Keratinocyte (primary cell): ENCODE measurements at regions not wholly inside any gene's neighbourhood (a gene's known extent, or its start where the extent isn't known, plus 50 kb on each side); places are given as distances from the start of the nearest gene placed in this dataset.

ENCODE experiments used
- EZH2 ChIP-seq: IDR thresholded peaks from one replicate; pipeline ENCODE4 v1.6.1; 2012; ENCODE audit warnings: inconsistent platforms, mild to moderate bottlenecking, low read length, moderate library complexity
- TF ChIP-seq, protein P1 (sequence below), 3 experiments: IDR thresholded peaks in 1 of 3; conservative IDR thresholded peaks in 1 of 3; optimal IDR thresholded peaks in 1 of 3; 2 replicates in 2 of 3; 3 replicates in 1 of 3; pipeline versions ENCODE3 to v1.5.1; 2011; ENCODE audit warnings: low read length in 3 of 3, mild to moderate bottlenecking in 3 of 3, moderate library complexity in 2 of 3, control low read depth in 1 of 3, inconsistent platforms in 1 of 3; ENCODE audit not compliant: insufficient read depth in 2 of 3; ENCODE audit errors: extremely low read depth in 1 of 3

GRCh38 chr15:81481346-81481745 is 107.3 kb upstream of the TMC3 start:
- TF ChIP-seq, protein P1, sequence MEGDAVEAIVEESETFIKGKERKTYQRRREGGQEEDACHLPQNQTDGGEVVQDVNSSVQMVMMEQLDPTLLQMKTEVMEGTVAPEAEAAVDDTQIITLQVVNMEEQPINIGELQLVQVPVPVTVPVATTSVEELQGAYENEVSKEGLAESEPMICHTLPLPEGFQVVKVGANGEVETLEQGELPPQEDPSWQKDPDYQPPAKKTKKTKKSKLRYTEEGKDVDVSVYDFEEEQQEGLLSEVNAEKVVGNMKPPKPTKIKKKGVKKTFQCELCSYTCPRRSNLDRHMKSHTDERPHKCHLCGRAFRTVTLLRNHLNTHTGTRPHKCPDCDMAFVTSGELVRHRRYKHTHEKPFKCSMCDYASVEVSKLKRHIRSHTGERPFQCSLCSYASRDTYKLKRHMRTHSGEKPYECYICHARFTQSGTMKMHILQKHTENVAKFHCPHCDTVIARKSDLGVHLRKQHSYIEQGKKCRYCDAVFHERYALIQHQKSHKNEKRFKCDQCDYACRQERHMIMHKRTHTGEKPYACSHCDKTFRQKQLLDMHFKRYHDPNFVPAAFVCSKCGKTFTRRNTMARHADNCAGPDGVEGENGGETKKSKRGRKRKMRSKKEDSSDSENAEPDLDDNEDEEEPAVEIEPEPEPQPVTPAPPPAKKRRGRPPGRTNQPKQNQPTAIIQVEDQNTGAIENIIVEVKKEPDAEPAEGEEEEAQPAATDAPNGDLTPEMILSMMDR (optimal IDR thresholded peaks at IDR 0.05 in 1 of 3, IDR thresholded peaks at IDR 0.05 in 1 of 3, conservative IDR thresholded peaks at IDR 0.05 in 1 of 3; ENCODE audit: extremely low read depth in 1 of 3, insufficient read depth in 2 of 3, low read length in 3 of 3), result no peak
- no peak for TF ChIP-seq EZH2
